ENCODE measurements at regions not wholly inside any gene's neighbourhood (a gene's known extent, or its start where the extent isn't known, plus 50 kb on each side); places are given as distances from the start of the nearest gene placed in this dataset.

- TF ChIP-seq EZH2 (IDR thresholded peaks at IDR 0.05; ENCODE audit: low read depth, unreplicated experiment) (no peak), CTCF (conservative IDR thresholded peaks at IDR 0.05; ENCODE audit: low read depth in 2 of 2) (no peak), JUNB (IDR thresholded peaks at IDR 0.05; ENCODE audit: unreplicated experiment) (no peak), EZH2phosphoT487 (IDR thresholded peaks at IDR 0.05; ENCODE audit: unreplicated experiment) (no peak), POLR2AphosphoS5 (IDR thresholded peaks at IDR 0.05; ENCODE audit: low read depth) (no peak), ZNF114 (CRISPR knock-in tag; IDR thresholded peaks at IDR 0.05) (no peak), CREB1 (CRISPR knock-in tag; IDR thresholded peaks at IDR 0.05; ENCODE audit: low read depth) (no peak), ETS1 (IDR thresholded peaks at IDR 0.05) (no peak), NANOG (IDR thresholded peaks at IDR 0.05; ENCODE audit: borderline replicate concordance) (no peak), ZNF331 (CRISPR knock-in tag; IDR thresholded peaks at IDR 0.05; ENCODE audit: low read depth) (no peak), STAT1 (IDR thresholded peaks at IDR 0.05; ENCODE audit: unreplicated experiment) (no peak)
- TF ChIP-seq, protein P1, sequence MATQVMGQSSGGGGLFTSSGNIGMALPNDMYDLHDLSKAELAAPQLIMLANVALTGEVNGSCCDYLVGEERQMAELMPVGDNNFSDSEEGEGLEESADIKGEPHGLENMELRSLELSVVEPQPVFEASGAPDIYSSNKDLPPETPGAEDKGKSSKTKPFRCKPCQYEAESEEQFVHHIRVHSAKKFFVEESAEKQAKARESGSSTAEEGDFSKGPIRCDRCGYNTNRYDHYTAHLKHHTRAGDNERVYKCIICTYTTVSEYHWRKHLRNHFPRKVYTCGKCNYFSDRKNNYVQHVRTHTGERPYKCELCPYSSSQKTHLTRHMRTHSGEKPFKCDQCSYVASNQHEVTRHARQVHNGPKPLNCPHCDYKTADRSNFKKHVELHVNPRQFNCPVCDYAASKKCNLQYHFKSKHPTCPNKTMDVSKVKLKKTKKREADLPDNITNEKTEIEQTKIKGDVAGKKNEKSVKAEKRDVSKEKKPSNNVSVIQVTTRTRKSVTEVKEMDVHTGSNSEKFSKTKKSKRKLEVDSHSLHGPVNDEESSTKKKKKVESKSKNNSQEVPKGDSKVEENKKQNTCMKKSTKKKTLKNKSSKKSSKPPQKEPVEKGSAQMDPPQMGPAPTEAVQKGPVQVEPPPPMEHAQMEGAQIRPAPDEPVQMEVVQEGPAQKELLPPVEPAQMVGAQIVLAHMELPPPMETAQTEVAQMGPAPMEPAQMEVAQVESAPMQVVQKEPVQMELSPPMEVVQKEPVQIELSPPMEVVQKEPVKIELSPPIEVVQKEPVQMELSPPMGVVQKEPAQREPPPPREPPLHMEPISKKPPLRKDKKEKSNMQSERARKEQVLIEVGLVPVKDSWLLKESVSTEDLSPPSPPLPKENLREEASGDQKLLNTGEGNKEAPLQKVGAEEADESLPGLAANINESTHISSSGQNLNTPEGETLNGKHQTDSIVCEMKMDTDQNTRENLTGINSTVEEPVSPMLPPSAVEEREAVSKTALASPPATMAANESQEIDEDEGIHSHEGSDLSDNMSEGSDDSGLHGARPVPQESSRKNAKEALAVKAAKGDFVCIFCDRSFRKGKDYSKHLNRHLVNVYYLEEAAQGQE (IDR thresholded peaks at IDR 0.05; ENCODE audit: unreplicated experiment) = no peak
- TF ChIP-seq, protein P2, sequence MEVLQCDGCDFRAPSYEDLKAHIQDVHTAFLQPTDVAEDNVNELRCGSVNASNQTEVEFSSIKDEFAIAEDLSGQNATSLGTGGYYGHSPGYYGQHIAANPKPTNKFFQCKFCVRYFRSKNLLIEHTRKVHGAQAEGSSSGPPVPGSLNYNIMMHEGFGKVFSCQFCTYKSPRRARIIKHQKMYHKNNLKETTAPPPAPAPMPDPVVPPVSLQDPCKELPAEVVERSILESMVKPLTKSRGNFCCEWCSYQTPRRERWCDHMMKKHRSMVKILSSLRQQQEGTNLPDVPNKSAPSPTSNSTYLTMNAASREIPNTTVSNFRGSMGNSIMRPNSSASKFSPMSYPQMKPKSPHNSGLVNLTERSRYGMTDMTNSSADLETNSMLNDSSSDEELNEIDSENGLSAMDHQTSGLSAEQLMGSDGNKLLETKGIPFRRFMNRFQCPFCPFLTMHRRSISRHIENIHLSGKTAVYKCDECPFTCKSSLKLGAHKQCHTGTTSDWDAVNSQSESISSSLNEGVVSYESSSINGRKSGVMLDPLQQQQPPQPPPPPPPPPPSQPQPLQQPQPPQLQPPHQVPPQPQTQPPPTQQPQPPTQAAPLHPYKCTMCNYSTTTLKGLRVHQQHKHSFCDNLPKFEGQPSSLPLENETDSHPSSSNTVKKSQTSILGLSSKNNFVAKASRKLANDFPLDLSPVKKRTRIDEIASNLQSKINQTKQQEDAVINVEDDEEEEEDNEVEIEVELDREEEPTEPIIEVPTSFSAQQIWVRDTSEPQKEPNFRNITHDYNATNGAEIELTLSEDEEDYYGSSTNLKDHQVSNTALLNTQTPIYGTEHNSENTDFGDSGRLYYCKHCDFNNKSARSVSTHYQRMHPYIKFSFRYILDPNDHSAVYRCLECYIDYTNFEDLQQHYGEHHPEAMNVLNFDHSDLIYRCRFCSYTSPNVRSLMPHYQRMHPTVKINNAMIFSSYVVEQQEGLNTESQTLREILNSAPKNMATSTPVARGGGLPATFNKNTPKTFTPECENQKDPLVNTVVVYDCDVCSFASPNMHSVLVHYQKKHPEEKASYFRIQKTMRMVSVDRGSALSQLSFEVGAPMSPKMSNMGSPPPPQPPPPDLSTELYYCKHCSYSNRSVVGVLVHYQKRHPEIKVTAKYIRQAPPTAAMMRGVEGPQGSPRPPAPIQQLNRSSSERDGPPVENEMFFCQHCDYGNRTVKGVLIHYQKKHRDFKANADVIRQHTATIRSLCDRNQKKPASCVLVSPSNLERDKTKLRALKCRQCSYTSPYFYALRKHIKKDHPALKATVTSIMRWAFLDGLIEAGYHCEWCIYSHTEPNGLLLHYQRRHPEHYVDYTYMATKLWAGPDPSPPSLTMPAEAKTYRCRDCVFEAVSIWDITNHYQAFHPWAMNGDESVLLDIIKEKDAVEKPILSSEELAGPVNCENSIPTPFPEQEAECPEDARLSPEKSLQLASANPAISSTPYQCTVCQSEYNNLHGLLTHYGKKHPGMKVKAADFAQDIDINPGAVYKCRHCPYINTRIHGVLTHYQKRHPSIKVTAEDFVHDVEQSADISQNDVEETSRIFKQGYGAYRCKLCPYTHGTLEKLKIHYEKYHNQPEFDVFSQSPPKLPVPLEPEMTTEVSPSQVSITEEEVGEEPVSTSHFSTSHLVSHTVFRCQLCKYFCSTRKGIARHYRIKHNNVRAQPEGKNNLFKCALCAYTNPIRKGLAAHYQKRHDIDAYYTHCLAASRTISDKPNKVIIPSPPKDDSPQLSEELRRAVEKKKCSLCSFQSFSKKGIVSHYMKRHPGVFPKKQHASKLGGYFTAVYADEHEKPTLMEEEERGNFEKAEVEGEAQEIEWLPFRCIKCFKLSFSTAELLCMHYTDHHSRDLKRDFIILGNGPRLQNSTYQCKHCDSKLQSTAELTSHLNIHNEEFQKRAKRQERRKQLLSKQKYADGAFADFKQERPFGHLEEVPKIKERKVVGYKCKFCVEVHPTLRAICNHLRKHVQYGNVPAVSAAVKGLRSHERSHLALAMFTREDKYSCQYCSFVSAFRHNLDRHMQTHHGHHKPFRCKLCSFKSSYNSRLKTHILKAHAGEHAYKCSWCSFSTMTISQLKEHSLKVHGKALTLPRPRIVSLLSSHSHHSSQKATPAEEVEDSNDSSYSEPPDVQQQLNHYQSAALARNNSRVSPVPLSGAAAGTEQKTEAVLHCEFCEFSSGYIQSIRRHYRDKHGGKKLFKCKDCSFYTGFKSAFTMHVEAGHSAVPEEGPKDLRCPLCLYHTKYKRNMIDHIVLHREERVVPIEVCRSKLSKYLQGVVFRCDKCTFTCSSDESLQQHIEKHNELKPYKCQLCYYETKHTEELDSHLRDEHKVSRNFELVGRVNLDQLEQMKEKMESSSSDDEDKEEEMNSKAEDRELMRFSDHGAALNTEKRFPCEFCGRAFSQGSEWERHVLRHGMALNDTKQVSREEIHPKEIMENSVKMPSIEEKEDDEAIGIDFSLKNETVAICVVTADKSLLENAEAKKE (CRISPR knock-in tag; IDR thresholded peaks at IDR 0.05) = no peak
Measured at GRCh38 chr2:103896182-103896581, 957.7 kb upstream of the POU3F3 start.
